Stimulated activated naive B cell treated with anti-CD40 and anti-IgM and Interleukin-4, amounts not matched to agents 10 μg/mL and 1 μg/mL and 100 μg/mL, for 72 hours (primary cell): ENCODE measurements at regions not wholly inside any gene's neighbourhood (a gene's known extent, or its start where the extent isn't known, plus 50 kb on each side); places are given as distances from the start of the nearest gene placed in this dataset.
"Not testable (repeated sequence)": the region's sequence is repeated elsewhere in the genome, so short reads cannot be mapped to it uniquely, and the experiment has no call there.

ENCODE experiments used
- ATAC-seq, 2 donors: fragments of 150-1000 bp; cut with Tn5 transposase; replicated peaks; 2 replicates each; pipeline ENCODE4 v1.10.0; 2021; ENCODE audit warnings: moderate library complexity in 1 of 2
- DNase-seq: peaks from one replicate; pipeline ENCODE4 v3.0.0; 2021
- H3K27ac Mint-ChIP-seq: one replicate; pipeline ENCODE4 v1.8.0; 2022; ENCODE audit warnings: mild to moderate bottlenecking, mixed read lengths
- H3K27me3 Mint-ChIP-seq, 2 donors: one replicate each; pipeline ENCODE4 v1.8.0; 2022; ENCODE audit warnings: mixed read lengths in 2 of 2
- H3K36me3 Mint-ChIP-seq, 2 donors: one replicate each; pipeline ENCODE4 v1.8.0; 2022; ENCODE audit warnings: mixed read lengths in 2 of 2, mild to moderate bottlenecking in 1 of 2
- H3K4me1 Mint-ChIP-seq, 2 donors: one replicate each; pipeline ENCODE4 v1.8.0; 2022; ENCODE audit warnings: mixed read lengths in 2 of 2, mild to moderate bottlenecking in 1 of 2
- H3K4me3 Mint-ChIP-seq, 2 donors: one replicate each; pipeline ENCODE4 v1.8.0; 2022; ENCODE audit warnings: mild to moderate bottlenecking in 2 of 2, mixed read lengths in 2 of 2, moderate library complexity in 1 of 2
- H3K9me3 Mint-ChIP-seq, 2 donors: one replicate each; pipeline ENCODE4 v1.8.0; 2022; ENCODE audit warnings: mixed read lengths in 2 of 2, mild to moderate bottlenecking in 1 of 2

- DNase-seq, H3K27me3 Mint-ChIP-seq, H3K36me3 Mint-ChIP-seq, H3K27ac Mint-ChIP-seq, ATAC-seq, H3K4me3 Mint-ChIP-seq: not testable (repeated sequence)
- H3K9me3 Mint-ChIP-seq: peaks cover 14 to 16% of the 10 kb centered on the region in 2 donors
- peaks cover 7 to 15% of the 10 kb centered on the region in 2 donors for H3K4me1 Mint-ChIP-seq
Measured at GRCh38 chr5:87199246-87199645, 68.4 kb upstream of the RASA1 start.

- H3K9me3 Mint-ChIP-seq: peaks cover 14 to 16% of the 10 kb centered on the region in 2 donors
- not testable (repeated sequence) for H3K27me3 Mint-ChIP-seq, H3K27ac Mint-ChIP-seq
Measured at GRCh38 chr5:87199704-87200103, 68.0 kb upstream of the RASA1 start.

GRCh38 chr5:87210076-87210475 is 57.6 kb upstream of the RASA1 start:
- Mint-ChIP-seq H3K4me3 (no peak overlapping the region), H3K9me3 (peaks cover 0 to 5% of the 10 kb centered on the region in 2 donors), H3K27me3 (no peaks in the 10 kb centered on the region), H3K36me3 (no peaks in the 10 kb centered on the region), H3K4me1 (peaks cover 0 to 5% of the 10 kb centered on the region in 2 donors), H3K27ac (no peak overlapping the region)
- ATAC-seq (no peak), DNase-seq (no peak)

More at GRCh38 chr5:87199704-87200103, 68.0 kb upstream of the RASA1 start:
- not testable (repeated sequence) for DNase-seq, H3K36me3 Mint-ChIP-seq, ATAC-seq, H3K4me3 Mint-ChIP-seq
- H3K4me1 Mint-ChIP-seq: peaks cover 7 to 13% of the 10 kb centered on the region in 2 donors

- Mint-ChIP-seq H3K4me3 (no peak overlapping the region), H3K4me1 (peaks cover 0 to 5% of the 10 kb centered on the region in 2 donors), H3K27ac (no peak overlapping the region), H3K27me3 (no peaks in the 10 kb centered on the region), H3K36me3 (no peaks in the 10 kb centered on the region), H3K9me3 (peaks cover 0 to 5% of the 10 kb centered on the region in 2 donors)
- no peak for DNase-seq
- no peak for ATAC-seq
Measured at GRCh38 chr5:87210743-87211142, 56.9 kb upstream of the RASA1 start.

- DNase-seq (no peak), ATAC-seq (no peak)
- Mint-ChIP-seq H3K4me3 (no peak overlapping the region), H3K9me3 (peaks cover 0 to 5% of the 10 kb centered on the region in 2 donors), H3K36me3 (no peaks in the 10 kb centered on the region), H3K4me1 (peaks cover 0 to 5% of the 10 kb centered on the region in 2 donors), H3K27ac (no peak overlapping the region), H3K27me3 (no peaks in the 10 kb centered on the region)
Measured at GRCh38 chr5:87211676-87212075, 56.0 kb upstream of the RASA1 start.

- not testable (repeated sequence) for H3K27me3 Mint-ChIP-seq, H3K9me3 Mint-ChIP-seq, H3K27ac Mint-ChIP-seq, DNase-seq, H3K36me3 Mint-ChIP-seq, H3K4me1 Mint-ChIP-seq, ATAC-seq, H3K4me3 Mint-ChIP-seq
Measured at GRCh38 chr5:87212183-87212582, 55.5 kb upstream of the RASA1 start.

GRCh38 chr5:87217480-87217879 is 50.2 kb upstream of the RASA1 start:
- ATAC-seq, H3K27me3 Mint-ChIP-seq, DNase-seq, H3K4me1 Mint-ChIP-seq, H3K27ac Mint-ChIP-seq, H3K4me3 Mint-ChIP-seq, H3K36me3 Mint-ChIP-seq, H3K9me3 Mint-ChIP-seq: not testable (repeated sequence)
